OCI-LY7 (cell line): ENCODE measurements at regions not wholly inside any gene's neighbourhood (a gene's known extent, or its start where the extent isn't known, plus 50 kb on each side); places are given as distances from the start of the nearest gene placed in this dataset.

Source experiments
- BruUV-seq: library from RNA; stranded (reverse); fragments of 400-500 nt; replicated peaks from 2 replicates; lab custom pipeline; 2021; lab: Mats Ljungman, UMichigan
- CTCF ChIA-PET: fragments of 300-600 bp; sonication (Branson Sonifier 250); formaldehyde crosslinking; loops from one replicate; lab custom pipeline; 2022; ENCODE audit warnings: antibody characterized with exemption; ENCODE audit not compliant: unreplicated experiment; lab: Charles Lee
- POLR2A ChIA-PET: fragments of 300-600 bp; sonication (Branson Sonifier 250); formaldehyde crosslinking; loops from one replicate; lab custom pipeline; 2022; ENCODE audit warnings: antibody characterized with exemption; lab: Charles Lee
- DNase-seq: peaks from one replicate; pipeline ENCODE4 v3.0.0-alpha.2; 2015; ENCODE audit warnings: low spot score
- H2AFZ ChIP-seq: fragments of 200-600 bp; sonication (generic), shearing (Covaris generic); 2 replicates; pipeline ENCODE4 v1.6.1; 2014; ENCODE audit warnings: mild to moderate bottlenecking, antibody characterized with exemption, low read length, moderate library complexity
- H3K27ac ChIP-seq: fragments of 200-600 bp; sonication (generic); 2 replicates; pipeline ENCODE4 v1.5.1; 2014; ENCODE audit warnings: mixed run types, low read depth, mild to moderate bottlenecking, moderate library complexity, low read length, inconsistent platforms; ENCODE audit not compliant: poor library complexity, severe bottlenecking
- H3K36me3 ChIP-seq: fragments of 200-600 bp; sonication (generic); 2 replicates; pipeline ENCODE4 v1.6.1; 2014; ENCODE audit warnings: mild to moderate bottlenecking, antibody characterized with exemption, low read length, moderate library complexity, mixed read lengths; ENCODE audit not compliant: insufficient read depth
- H3K4me1 ChIP-seq: fragments of 200-600 bp; sonication (generic); 2 replicates; pipeline ENCODE4 v1.5.1; 2014; ENCODE audit warnings: mild to moderate bottlenecking, low read length; ENCODE audit not compliant: insufficient read depth, poor library complexity, severe bottlenecking
- H3K4me2 ChIP-seq: fragments of 200-600 bp; sonication (generic); 2 replicates; pipeline ENCODE4 v1.6.1; 2014; ENCODE audit warnings: mild to moderate bottlenecking, low read length
- H3K4me3 ChIP-seq: fragments of 200-600 bp; sonication (generic); 2 replicates; pipeline ENCODE4 v1.5.1; 2014; ENCODE audit warnings: mild to moderate bottlenecking, low read depth, low read length; ENCODE audit not compliant: poor library complexity, severe bottlenecking
- H3K79me2 ChIP-seq: fragments of 200-600 bp; sonication (generic); 2 replicates; pipeline ENCODE4 v1.6.1; 2016; ENCODE audit warnings: low read depth, mild to moderate bottlenecking, low read length, moderate library complexity, mixed read lengths; ENCODE audit not compliant: insufficient read depth
- H3K9me2 ChIP-seq: fragments of 200-600 bp; sonication (generic); 2 replicates; pipeline ENCODE4 v1.6.1; 2016; ENCODE audit warnings: mild to moderate bottlenecking, low read length, mixed read lengths; ENCODE audit not compliant: insufficient read depth
- H3K9me3 ChIP-seq: fragments of 200-600 bp; sonication (generic); 2 replicates; pipeline ENCODE4 v1.6.1; 2014; ENCODE audit warnings: mild to moderate bottlenecking, mixed run types, low read length, mixed read lengths
- H4K20me1 ChIP-seq: fragments of 200-600 bp; sonication (generic); 2 replicates; pipeline ENCODE4 v1.6.1; 2014; ENCODE audit warnings: mild to moderate bottlenecking, antibody characterized with exemption, low read length, moderate library complexity, mixed read lengths; ENCODE audit not compliant: insufficient read depth
- CTCF ChIP-seq: fragments of 200-600 bp; sonication (generic); conservative IDR thresholded peaks from 2 replicates; pipeline ENCODE4 v1.5.1; 2014; ENCODE audit warnings: mild to moderate bottlenecking, antibody characterized with exemption, low read length, moderate library complexity, mixed read lengths
- EZH2phosphoT487 ChIP-seq: fragments of 200-600 bp; sonication (generic); IDR thresholded peaks from 2 replicates; pipeline ENCODE4 v1.6.1; 2018; ENCODE audit warnings: low read depth, borderline replicate concordance, mild to moderate bottlenecking, mixed run types, antibody characterized with exemption, low read length, moderate library complexity, mixed read lengths
- intact Hi-C: fragments of 100-400 bp; cut with micrococcal nuclease; formaldehyde crosslinking; loops from one replicate; pipeline ENCODE4 v1.10.0; 2022; ENCODE audit not compliant: unreplicated experiment

- no TSS peak for BruUV-seq
- Histone ChIP-seq H3K4me2 (no peak overlapping the region), H3K36me3 (no peaks in the 10 kb centered on the region), H3K27ac (no peak overlapping the region), H3K9me2 (no peaks in the 10 kb centered on the region), H3K79me2 (no peaks in the 10 kb centered on the region), H3K4me3 (no peak overlapping the region), H3K4me1 (no peaks in the 10 kb centered on the region), H2AFZ (no peak overlapping the region), H3K9me3 (no peaks in the 10 kb centered on the region), H4K20me1 (no peaks in the 10 kb centered on the region)
- CTCF ChIA-PET: no interaction called here
- POLR2A ChIA-PET: no interaction called here
- TF ChIP-seq CTCF (no peak), EZH2phosphoT487 (no peak)
- DNase-seq: no peak
- intact Hi-C loops: no loop called here
These were observed 326.1 kb upstream of the MAF start for GRCh38 chr16:79926451-79927205.

- Histone ChIP-seq H3K4me2 (no peak overlapping the region), H2AFZ (no peak overlapping the region), H3K27ac (no peak overlapping the region), H3K9me3 (no peaks in the 10 kb centered on the region), H3K4me3 (no peak overlapping the region), H3K4me1 (no peaks in the 10 kb centered on the region), H3K9me2 (no peaks in the 10 kb centered on the region), H3K36me3 (no peaks in the 10 kb centered on the region), H4K20me1 (no peaks in the 10 kb centered on the region), H3K79me2 (no peaks in the 10 kb centered on the region)
- no peak for DNase-seq
- intact Hi-C loops: no loop called here
- TF ChIP-seq CTCF (no peak), EZH2phosphoT487 (no peak)
- ChIA-PET CTCF (no interaction called here), POLR2A (no interaction called here)
- BruUV-seq: no TSS peak
These were observed 322.9 kb upstream of the MAF start for GRCh38 chr16:79923431-79923830.

- Histone ChIP-seq H3K36me3 (no peaks in the 10 kb centered on the region), H3K4me1 (no peaks in the 10 kb centered on the region), H3K79me2 (no peaks in the 10 kb centered on the region), H2AFZ (no peak overlapping the region), H3K4me2 (no peak overlapping the region), H3K9me3 (no peaks in the 10 kb centered on the region), H3K4me3 (no peak overlapping the region), H3K9me2 (no peaks in the 10 kb centered on the region), H3K27ac (no peak overlapping the region), H4K20me1 (no peaks in the 10 kb centered on the region)
- intact Hi-C loops: no loop called here
- no TSS peak for BruUV-seq
- DNase-seq: no peak
- CTCF ChIA-PET: no interaction called here
- TF ChIP-seq CTCF (no peak), EZH2phosphoT487 (no peak)
- POLR2A ChIA-PET: no interaction called here
These were observed 320.1 kb upstream of the MAF start for GRCh38 chr16:79920685-79921084.
